Osteoblast (primary cell): ENCODE measurements at regions not wholly inside any gene's neighbourhood (a gene's known extent, or its start where the extent isn't known, plus 50 kb on each side); places are given as distances from the start of the nearest gene placed in this dataset.

Source experiments
- DNase-seq: peaks from one replicate; pipeline ENCODE4 v3.0.0; 2011; ENCODE audit warnings: low spot score, mixed read lengths; ENCODE audit not compliant: insufficient read length; ENCODE audit errors: missing footprints
- H2AFZ ChIP-seq: 2 replicates; pipeline ENCODE4 v1.6.0; 2011; ENCODE audit warnings: mild to moderate bottlenecking, low read length
- H3K27ac ChIP-seq: 2 replicates; pipeline ENCODE4 v1.5.1; 2011; ENCODE audit warnings: mild to moderate bottlenecking, low read depth, low read length, moderate library complexity
- H3K27me3 ChIP-seq: 2 replicates; pipeline ENCODE4 v1.6.0; 2012; ENCODE audit warnings: mild to moderate bottlenecking, control low read depth, inconsistent platforms, low read length, moderate library complexity; ENCODE audit not compliant: insufficient read depth
- H3K36me3 ChIP-seq: 2 replicates; pipeline ENCODE4 v1.5.1; 2011; ENCODE audit warnings: mild to moderate bottlenecking, low read length, control low read depth, moderate library complexity; ENCODE audit not compliant: insufficient read depth
- H3K4me1 ChIP-seq: 2 replicates; pipeline ENCODE4 v1.5.1; 2011; ENCODE audit warnings: mild to moderate bottlenecking, low read length, control low read depth, moderate library complexity; ENCODE audit not compliant: insufficient read depth
- H3K4me2 ChIP-seq: 2 replicates; pipeline ENCODE4 v1.6.0; 2011; ENCODE audit warnings: mild to moderate bottlenecking, low read length; ENCODE audit not compliant: insufficient read depth
- H3K4me3 ChIP-seq: fragments of 200-600 bp; sonication (generic); 3 replicates; pipeline ENCODE4 v1.5.1; 2012; ENCODE audit warnings: mild to moderate bottlenecking, low read length, inconsistent platforms; ENCODE audit not compliant: insufficient read depth
- H3K79me2 ChIP-seq: 2 replicates; pipeline ENCODE4 v1.6.0; 2012; ENCODE audit warnings: mild to moderate bottlenecking, low read length, control low read depth, inconsistent platforms; ENCODE audit not compliant: insufficient read depth
- H3K9me3 ChIP-seq: 2 replicates; pipeline ENCODE4 v1.5.1; 2011; ENCODE audit warnings: low read depth, low read length, control low read depth
- H4K20me1 ChIP-seq: 2 replicates; pipeline ENCODE4 v1.6.0; 2012; ENCODE audit warnings: mild to moderate bottlenecking, low read length, control low read depth; ENCODE audit not compliant: insufficient read depth
- CTCF ChIP-seq: IDR thresholded peaks from 2 replicates; pipeline ENCODE4 v1.5.1; 2011; ENCODE audit warnings: mild to moderate bottlenecking, low read depth, low read length, moderate library complexity; ENCODE audit errors: extremely low read depth

GRCh38 chr4:33551244-33551643 is 2693.1 kb downstream of the ARAP2 start:
- Histone ChIP-seq H3K4me1 (no peaks in the 10 kb centered on the region), H4K20me1 (no peaks in the 10 kb centered on the region), H3K4me2 (no peak overlapping the region), H3K36me3 (no peaks in the 10 kb centered on the region), H3K4me3 (no peak overlapping the region), H3K79me2 (no peaks in the 10 kb centered on the region), H3K27me3 (no peaks in the 10 kb centered on the region), H2AFZ (no peak overlapping the region), H3K9me3 (no peaks in the 10 kb centered on the region), H3K27ac (no peak overlapping the region)
- TF ChIP-seq CTCF: no peak
- DNase-seq: no peak

DNA sequence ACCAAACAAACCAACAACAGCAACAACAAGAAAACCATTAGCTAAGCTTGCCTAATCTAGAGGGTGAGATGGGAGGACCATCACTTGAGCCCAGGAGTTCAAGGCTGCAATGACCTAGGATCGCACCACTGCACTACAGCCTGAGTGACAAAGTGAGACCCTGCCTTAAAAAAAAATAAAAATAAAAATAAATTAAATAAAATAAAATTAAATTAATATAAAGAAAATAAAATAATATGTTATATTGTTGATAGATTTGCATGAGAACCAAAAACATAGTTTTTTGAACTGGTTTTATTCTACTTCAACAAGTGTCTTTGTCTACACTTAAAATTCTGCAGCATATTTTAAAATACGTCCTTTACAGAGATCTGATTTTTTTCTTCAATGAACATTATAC is 2683.1 kb downstream of the ARAP2 start:
- no peak overlapping the region for H3K4me2 ChIP-seq
- no peak for DNase-seq

DNA sequence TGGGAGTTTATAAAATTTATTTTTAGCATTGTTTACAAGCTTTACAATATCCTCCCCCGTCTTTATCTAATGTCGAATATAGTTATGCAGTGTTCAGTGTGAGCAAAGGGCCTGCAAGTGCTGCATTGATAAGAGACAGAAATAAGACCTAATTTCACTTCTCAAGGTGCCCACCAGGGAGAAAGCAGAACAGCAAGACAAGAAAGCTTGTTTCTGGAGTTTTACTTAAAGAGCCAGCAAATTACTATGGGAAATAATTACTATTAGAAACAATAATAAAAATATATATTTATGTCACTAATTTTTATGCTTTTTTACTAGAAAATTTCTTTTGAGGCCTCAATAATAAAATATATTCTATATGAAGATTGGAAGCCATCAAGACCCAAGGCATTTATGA is 2677.7 kb downstream of the ARAP2 start:
- no peak for TF ChIP-seq CTCF
- Histone ChIP-seq H3K36me3 (no peaks in the 10 kb centered on the region), H3K79me2 (no peaks in the 10 kb centered on the region), H4K20me1 (no peaks in the 10 kb centered on the region), H3K4me3 (no peak overlapping the region), H3K27ac (no peak overlapping the region), H3K4me1 (no peaks in the 10 kb centered on the region), H2AFZ (no peak overlapping the region), H3K9me3 (no peaks in the 10 kb centered on the region), H3K27me3 (no peaks in the 10 kb centered on the region), H3K4me2 (no peak overlapping the region)
- DNase-seq: no peak

More for the DNA sequence above, 2683.1 kb downstream of the ARAP2 start:
- Histone ChIP-seq H3K27me3 (no peaks in the 10 kb centered on the region), H3K9me3 (no peaks in the 10 kb centered on the region), H2AFZ (no peak overlapping the region), H3K27ac (no peak overlapping the region), H3K36me3 (no peaks in the 10 kb centered on the region), H3K79me2 (no peaks in the 10 kb centered on the region), H3K4me3 (no peak overlapping the region), H4K20me1 (no peaks in the 10 kb centered on the region), H3K4me1 (no peaks in the 10 kb centered on the region)
- no peak for TF ChIP-seq CTCF

DNA sequence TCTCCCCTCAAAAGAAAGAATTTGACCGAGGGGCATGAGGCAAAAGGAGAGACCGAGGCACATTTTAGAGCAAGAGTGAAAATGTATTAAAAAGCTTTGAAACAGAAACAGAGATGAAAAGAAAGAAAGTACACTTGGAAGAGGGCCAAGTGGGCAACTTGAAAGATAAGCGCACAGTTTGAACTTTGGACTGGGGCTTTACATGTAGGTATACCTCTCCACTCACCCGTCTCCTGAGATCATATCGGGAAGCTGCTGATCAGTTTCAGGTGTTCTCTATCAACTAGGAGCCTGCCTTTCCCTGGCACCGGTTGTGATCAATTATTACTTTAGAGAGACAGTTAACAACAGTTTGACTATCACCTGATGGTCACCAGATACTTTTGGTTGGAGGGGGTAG is 2666.5 kb downstream of the ARAP2 start:
- H3K4me2 ChIP-seq: no peak overlapping the region
- no peak overlapping the region for H2AFZ ChIP-seq
- H3K4me1 ChIP-seq: no peaks in the 10 kb centered on the region
- no peaks in the 10 kb centered on the region for H3K36me3 ChIP-seq
- DNase-seq: no peak
- H3K4me3 ChIP-seq: no peak overlapping the region
- no peaks in the 10 kb centered on the region for H4K20me1 ChIP-seq
- no peaks in the 10 kb centered on the region for H3K79me2 ChIP-seq
- TF ChIP-seq CTCF: no peak
- no peaks in the 10 kb centered on the region for H3K27me3 ChIP-seq
- no peaks in the 10 kb centered on the region for H3K9me3 ChIP-seq
- no peak overlapping the region for H3K27ac ChIP-seq
